Neuron (in vitro differentiated cells): ENCODE measurements at regions not wholly inside any gene's neighbourhood (a gene's known extent, or its start where the extent isn't known, plus 50 kb on each side); places are given as distances from the start of the nearest gene placed in this dataset.
"Not testable (repeated sequence)": the region's sequence is repeated elsewhere in the genome, so short reads cannot be mapped to it uniquely, and the experiment has no call there.

Source experiments
- H2AFZ ChIP-seq: one replicate; pipeline ENCODE4 v1.6.1; 2013; ENCODE audit warnings: low read depth, mild to moderate bottlenecking, inconsistent platforms, low read length, moderate library complexity
- H3K27me3 ChIP-seq: one replicate; pipeline ENCODE4 v1.6.1; 2013; ENCODE audit warnings: low read length; ENCODE audit not compliant: insufficient read depth
- H3K36me3 ChIP-seq: one replicate; pipeline ENCODE4 v1.6.1; 2013; ENCODE audit warnings: low read length; ENCODE audit not compliant: insufficient read depth
- H3K4me1 ChIP-seq: one replicate; pipeline ENCODE4 v1.6.1; 2013; ENCODE audit warnings: low read length; ENCODE audit not compliant: insufficient read depth
- H3K4me3 ChIP-seq: 2 replicates; pipeline ENCODE4 v1.5.1; 2013; ENCODE audit warnings: mild to moderate bottlenecking, low read length, moderate library complexity
- H3K9me3 ChIP-seq: one replicate; pipeline ENCODE4 v1.6.1; 2013; ENCODE audit warnings: low read length

DNA sequence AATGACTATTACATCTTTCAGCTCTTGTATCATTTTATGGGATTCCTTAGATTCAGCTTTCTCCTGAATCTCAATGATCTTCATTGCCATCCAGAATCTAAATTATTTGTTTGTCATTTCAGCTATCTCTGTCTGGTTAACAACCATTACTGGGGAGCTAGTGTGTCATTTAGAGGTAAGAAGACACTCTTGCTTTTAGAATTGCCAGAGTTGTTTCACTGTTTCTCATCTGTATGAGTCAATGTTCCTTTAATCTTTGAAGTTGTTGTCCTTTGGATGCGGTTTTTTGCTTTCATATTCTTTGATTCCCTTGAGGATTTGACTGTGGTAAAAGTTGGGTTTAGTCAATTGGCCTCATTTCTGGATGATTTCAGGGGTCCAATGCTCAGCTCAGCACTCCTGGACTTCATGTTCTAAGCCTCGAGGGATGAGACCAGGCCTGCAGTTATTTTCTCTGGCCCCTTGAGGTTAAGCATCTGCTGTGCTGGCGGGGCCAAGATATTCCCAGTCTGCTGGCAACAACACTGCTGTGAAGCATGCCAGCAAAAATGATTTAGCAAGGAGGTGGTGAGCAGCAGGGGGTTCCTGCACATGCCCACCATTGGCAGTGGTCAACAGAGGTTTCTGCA is 102.4 kb upstream of the PCSK5 start:
- no peaks in the 10 kb centered on the region for H3K9me3 ChIP-seq
- H2AFZ ChIP-seq = no peak overlapping the region
- no peaks in the 10 kb centered on the region for H3K36me3 ChIP-seq

DNA sequence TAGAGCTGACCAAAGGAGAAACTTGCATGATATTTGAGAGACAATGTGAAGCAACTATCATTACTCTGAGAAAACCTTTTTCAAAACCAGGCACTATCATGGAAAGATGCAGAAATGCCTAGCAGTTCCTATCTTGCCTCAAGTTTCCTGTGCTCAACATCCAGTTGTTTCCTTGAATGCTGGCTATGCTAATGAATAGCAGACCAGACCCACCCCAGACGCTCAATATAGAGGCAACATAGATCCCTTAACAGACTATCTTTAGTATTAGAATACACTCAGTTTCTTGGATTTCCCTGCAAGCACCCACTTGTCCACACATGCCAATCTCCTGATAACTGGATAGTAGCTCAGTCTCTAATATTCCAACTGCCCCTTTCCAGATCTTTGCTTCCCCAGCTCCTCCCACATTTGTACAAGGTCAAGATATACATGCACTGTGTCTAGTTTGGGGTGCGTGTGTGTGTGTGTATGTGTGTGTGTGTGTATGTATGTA is 93.3 kb upstream of the PCSK5 start:
- Histone ChIP-seq H3K9me3 (no peaks in the 10 kb centered on the region), H2AFZ (no peak overlapping the region), H3K4me3 (no peak overlapping the region), H3K27me3 (no peaks in the 10 kb centered on the region), H3K36me3 (no peaks in the 10 kb centered on the region), H3K4me1 (no peaks in the 10 kb centered on the region)

More for the DNA sequence above, 102.4 kb upstream of the PCSK5 start:
- no peaks in the 10 kb centered on the region for H3K27me3 ChIP-seq
- no peaks in the 10 kb centered on the region for H3K4me1 ChIP-seq
- H3K4me3 ChIP-seq = no peak overlapping the region

DNA sequence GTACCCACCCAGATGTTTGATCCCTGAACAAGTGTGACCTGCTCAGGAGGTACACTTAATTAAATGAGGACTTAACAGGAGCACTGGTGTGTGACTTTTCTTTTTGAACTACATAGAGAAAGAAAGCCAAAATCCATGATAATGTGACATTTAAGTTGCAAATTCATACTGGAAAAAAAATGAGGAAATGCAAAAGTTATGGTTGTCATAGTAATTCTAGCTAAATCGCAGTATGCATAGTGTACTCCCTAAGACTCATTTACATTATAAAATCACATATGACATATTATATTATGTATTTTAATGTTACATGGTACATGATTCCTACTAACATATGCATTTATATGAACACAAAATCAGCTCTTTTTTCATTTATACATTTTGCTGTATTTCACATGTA is 92.0 kb upstream of the PCSK5 start:
- H3K36me3 ChIP-seq = no peaks in the 10 kb centered on the region
- no peak overlapping the region for H2AFZ ChIP-seq
- no peak overlapping the region for H3K4me3 ChIP-seq
- no peaks in the 10 kb centered on the region for H3K27me3 ChIP-seq
- no peaks in the 10 kb centered on the region for H3K9me3 ChIP-seq
- H3K4me1 ChIP-seq = no peaks in the 10 kb centered on the region

DNA sequence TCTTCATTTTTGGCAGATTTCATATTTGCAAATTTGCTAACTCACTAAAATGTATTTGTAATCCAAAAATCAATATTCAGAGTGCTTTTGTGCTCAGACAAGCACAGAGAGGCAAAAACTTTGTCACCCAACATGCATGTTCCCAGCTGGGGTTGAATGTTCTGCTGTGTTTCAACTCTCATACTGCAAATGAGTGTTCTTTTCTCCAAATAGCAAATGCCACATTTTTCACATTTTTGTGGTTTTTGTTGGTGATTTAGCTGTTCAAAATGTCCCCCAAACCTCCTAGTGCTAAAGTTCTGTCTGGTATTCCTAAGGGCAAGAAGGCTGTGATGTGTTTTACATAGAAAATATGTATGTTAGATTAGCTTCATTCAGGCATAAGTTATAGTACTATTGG is 87.3 kb upstream of the PCSK5 start:
- Histone ChIP-seq H3K36me3 (no peaks in the 10 kb centered on the region), H2AFZ (no peak overlapping the region), H3K9me3 (no peaks in the 10 kb centered on the region), H3K4me3 (no peak overlapping the region), H3K27me3 (no peaks in the 10 kb centered on the region), H3K4me1 (no peaks in the 10 kb centered on the region)

DNA sequence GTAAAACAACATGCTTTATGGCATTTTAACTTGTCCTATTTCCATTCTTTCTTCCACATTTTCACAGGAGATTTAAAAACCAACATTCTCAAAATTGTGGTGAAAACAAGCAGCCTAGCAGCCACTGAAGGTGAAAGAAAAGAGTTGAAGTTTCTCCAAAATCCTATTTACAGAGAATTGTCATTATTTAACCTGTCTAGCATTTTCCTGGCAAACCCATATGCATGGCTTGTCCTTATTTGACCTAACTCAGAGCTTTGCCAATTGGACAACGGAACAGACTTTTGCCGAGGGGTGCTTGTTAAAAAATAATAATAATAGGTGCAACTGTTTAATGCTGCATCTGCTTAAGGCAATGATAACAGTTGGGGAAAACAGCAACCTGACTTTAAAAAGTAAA is 80.4 kb upstream of the PCSK5 start:
- Histone ChIP-seq H3K4me1 (no peaks in the 10 kb centered on the region), H3K9me3 (no peaks in the 10 kb centered on the region), H3K27me3 (no peaks in the 10 kb centered on the region), H3K36me3 (no peaks in the 10 kb centered on the region), H3K4me3 (no peak overlapping the region), H2AFZ (no peak overlapping the region)

DNA sequence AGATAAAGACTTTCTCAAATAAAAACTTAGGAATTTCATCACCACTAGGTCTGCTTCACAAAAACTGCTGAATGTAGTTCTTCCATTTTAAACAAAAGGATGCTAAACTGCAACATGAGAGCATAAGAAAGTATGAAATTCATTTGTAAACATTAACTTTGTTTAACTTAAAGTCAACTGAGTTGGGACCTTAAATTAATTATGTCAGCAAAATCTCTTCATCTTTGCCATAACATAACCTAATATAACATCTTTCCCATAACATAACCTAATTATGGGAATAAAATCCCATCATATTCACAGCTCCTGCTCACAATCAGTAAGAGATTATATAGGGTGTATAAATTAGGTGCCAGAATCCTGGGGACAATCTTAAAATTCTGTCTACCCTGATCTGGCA is 78.8 kb upstream of the PCSK5 start:
- no peaks in the 10 kb centered on the region for H3K36me3 ChIP-seq
- H3K4me3 ChIP-seq = no peak overlapping the region
- H2AFZ ChIP-seq = no peak overlapping the region
- H3K9me3 ChIP-seq = no peaks in the 10 kb centered on the region
- H3K4me1 ChIP-seq = no peaks in the 10 kb centered on the region
- no peaks in the 10 kb centered on the region for H3K27me3 ChIP-seq

DNA sequence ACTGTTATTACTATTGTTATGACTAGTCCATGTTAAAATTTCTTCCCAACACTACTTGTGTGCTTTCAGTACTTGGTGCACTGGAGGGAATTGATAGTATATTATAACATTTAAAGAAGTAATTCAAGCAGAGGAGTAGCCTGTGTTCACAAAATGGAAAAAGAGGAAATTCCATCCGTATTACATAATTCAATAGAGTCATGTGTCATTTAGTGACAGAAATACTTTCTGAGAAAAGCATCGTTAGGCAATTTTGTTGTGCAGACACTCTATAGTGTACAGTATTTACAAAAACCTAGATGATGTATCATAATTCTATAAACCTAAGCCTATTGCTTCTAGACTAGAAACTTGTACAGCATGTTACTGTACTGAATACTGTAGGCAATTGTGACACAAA is 78.3 kb upstream of the PCSK5 start:
- Histone ChIP-seq H3K9me3 (no peaks in the 10 kb centered on the region), H3K36me3 (no peaks in the 10 kb centered on the region), H2AFZ (no peak overlapping the region), H3K4me3 (no peak overlapping the region), H3K4me1 (no peaks in the 10 kb centered on the region), H3K27me3 (no peaks in the 10 kb centered on the region)

DNA sequence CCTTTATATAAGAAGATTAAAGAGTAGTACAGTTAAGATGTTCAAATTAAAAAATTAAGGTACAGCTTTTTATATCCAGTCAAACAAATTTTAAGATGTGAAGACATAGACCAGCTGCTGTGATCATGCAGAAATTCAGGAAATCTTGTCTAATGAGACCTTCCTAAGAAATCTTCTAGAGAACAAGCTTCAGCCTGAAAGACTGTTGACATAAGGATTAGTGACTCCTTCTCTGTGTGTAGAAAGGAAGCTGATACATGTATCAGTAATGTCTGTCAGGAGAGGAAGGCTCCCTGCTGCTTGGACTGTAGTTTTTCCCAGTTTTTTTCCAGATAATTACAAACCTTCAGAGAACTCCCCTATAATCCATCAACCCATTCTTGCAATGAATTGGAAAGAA is 75.8 kb upstream of the PCSK5 start:
- H2AFZ ChIP-seq = no peak overlapping the region
- H3K4me3 ChIP-seq = no peak overlapping the region
- no peaks in the 10 kb centered on the region for H3K4me1 ChIP-seq
- H3K27me3 ChIP-seq = no peaks in the 10 kb centered on the region
- no peaks in the 10 kb centered on the region for H3K9me3 ChIP-seq
- H3K36me3 ChIP-seq = no peaks in the 10 kb centered on the region

DNA sequence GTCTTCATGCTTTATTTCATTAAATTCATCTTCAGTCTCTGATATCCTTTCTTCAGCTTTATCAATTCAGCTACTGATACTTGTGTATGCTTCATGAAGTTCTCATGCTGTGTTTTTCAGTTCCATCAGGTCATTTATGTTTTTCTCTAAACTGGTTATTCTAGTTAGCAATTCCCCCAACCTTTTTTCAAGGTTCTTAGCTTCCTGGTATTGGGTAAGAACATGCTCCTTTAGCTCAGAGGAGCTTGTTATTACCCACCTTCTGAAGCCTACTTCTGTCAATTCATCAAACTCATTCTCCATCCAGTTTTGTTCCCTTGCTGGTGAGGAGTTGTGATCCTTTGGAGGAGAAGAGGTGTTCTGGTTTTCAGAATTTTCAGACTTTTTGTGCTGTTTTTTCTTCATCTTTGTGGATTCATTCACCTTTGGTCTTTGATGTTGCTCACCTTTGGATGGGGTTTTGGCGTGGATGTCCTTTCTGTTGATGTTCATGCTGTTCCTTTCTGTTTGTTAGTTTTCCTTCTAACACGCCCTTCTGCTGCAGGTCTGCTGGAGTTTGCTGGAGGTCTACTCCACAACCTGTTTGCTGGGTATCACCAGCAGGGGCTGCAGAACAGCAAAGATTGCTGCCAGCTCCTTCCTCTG is 69.9 kb upstream of the PCSK5 start:
- H3K4me1 ChIP-seq, H3K36me3 ChIP-seq: not testable (repeated sequence)

DNA sequence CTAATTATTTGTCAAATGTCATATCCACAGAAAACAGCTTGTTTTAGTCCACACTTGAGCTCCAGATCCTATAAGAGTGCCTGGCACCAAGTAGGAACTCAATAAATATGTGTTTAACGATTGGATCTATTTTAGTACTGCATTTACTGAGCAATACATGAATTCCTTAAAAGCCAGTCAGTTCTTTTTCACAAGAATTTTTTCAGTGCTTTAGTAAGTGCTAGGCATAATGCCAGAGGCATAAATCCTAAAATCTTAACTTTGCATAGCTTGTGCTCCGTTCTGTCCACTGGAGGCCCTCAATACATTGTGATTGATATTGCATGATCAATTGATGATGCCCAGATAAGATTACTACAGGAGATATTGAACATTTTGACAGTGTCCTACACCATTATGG is 67.3 kb upstream of the PCSK5 start:
- Histone ChIP-seq H3K4me3 (no peak overlapping the region), H3K4me1 (no peaks in the 10 kb centered on the region)

More for the DNA sequence above, 69.9 kb upstream of the PCSK5 start:
- H3K27me3 ChIP-seq, H3K9me3 ChIP-seq, H3K4me3 ChIP-seq, H2AFZ ChIP-seq: not testable (repeated sequence)

DNA sequence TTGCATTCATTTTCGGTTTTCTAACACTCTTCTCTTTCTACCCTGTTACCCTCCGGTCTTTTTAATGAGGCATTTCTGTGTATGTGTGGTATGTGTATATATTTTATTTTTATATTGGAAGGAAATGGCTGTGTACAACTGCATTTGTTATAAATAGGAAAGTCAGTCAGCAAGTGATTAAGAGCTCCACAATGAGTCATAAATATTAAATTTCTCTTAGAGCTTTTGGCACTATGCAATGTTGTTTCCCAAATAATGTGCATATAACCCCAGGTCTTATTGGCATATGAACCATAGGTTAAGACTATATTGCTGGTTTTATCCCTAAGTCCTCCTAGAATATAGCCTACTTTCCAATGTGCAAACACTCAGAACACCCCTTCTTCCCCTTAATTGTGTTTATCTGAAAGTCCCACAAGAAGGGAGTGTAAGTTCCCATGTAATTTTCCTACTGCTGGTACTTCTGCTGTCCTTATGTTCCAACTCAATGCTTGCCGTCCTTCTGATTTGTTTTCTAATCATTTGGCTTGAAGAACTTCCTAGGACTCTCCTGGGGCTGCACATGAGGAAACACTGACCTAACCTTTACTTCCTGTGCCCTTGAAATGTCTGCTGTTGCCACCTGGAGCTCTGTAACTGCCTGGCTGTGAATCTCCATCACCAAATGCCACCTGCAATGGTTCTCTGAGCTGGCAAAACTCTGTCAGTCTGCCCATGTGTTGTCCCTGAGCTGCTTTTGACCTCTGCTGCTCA is 65.5 kb upstream of the PCSK5 start:
- no peaks in the 10 kb centered on the region for H3K36me3 ChIP-seq
- H2AFZ ChIP-seq = no peak overlapping the region
- H3K9me3 ChIP-seq = no peaks in the 10 kb centered on the region
- H3K4me1 ChIP-seq = no peaks in the 10 kb centered on the region
- no peak overlapping the region for H3K4me3 ChIP-seq
- no peaks in the 10 kb centered on the region for H3K27me3 ChIP-seq

More for the DNA sequence above, 67.3 kb upstream of the PCSK5 start:
- Histone ChIP-seq H3K27me3 (no peaks in the 10 kb centered on the region), H2AFZ (no peak overlapping the region), H3K36me3 (no peaks in the 10 kb centered on the region), H3K9me3 (no peaks in the 10 kb centered on the region)

DNA sequence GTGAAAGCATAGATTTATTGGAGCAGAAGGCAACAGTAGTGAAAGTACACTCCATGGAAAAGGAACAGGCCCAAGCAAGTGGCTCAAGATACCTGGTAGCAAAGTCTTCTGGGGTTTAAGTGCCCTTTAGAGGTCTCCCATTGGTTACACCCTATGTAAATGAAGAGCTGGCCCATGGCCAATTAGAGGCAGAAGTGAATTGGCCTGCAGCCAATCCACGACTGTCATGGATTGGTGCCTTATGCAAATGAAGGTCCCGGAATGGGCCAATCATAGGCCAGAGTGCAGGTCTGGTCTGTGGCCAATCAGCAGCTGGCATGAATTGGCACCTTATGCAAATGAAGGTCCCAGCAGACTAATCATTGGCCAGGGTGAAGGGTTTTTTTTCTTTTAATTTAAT is 64.2 kb upstream of the PCSK5 start:
- Histone ChIP-seq H3K36me3 (no peaks in the 10 kb centered on the region), H3K4me3 (no peak overlapping the region), H3K27me3 (no peaks in the 10 kb centered on the region), H2AFZ (no peak overlapping the region), H3K9me3 (no peaks in the 10 kb centered on the region), H3K4me1 (no peaks in the 10 kb centered on the region)

DNA sequence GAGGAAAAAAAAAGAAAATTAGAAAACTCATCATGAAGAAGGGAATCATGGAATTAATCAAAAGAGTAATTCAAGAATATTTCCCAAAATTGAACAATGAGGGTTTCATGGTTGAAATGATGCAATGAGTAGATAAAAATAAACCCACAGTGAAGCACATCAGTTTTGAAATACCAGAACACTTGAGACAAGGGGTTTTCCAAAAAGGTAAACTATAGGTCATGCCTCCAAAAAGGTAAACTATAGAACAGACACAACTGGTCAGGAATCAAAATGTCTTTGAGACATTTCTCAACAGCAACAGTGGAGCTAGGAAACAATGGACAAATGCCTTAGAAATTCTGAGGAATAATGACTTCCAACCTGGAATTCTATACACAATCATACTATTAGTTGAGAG is 60.2 kb upstream of the PCSK5 start:
- no peaks in the 10 kb centered on the region for H3K27me3 ChIP-seq
- H3K4me3 ChIP-seq = no peak overlapping the region
- H2AFZ ChIP-seq = no peak overlapping the region
- no peaks in the 10 kb centered on the region for H3K4me1 ChIP-seq
- H3K9me3 ChIP-seq = no peaks in the 10 kb centered on the region
- H3K36me3 ChIP-seq = no peaks in the 10 kb centered on the region
